NAMALWA (cell line): ENCODE measurements at regions not wholly inside any gene's neighbourhood (a gene's known extent, or its start where the extent isn't known, plus 50 kb on each side); places are given as distances from the start of the nearest gene placed in this dataset.

Experiments
- DNase-seq: peaks from one replicate; pipeline ENCODE4 v3.0.0-alpha.2; 2015; ENCODE audit warnings: low spot score

GRCh38 chr14:21988413-21988812 lies 314.8 kb upstream of the OR4E1 start:
- no peak for DNase-seq

GRCh38 chr14:21987937-21988336 lies 314.3 kb upstream of the OR4E1 start:
- DNase-seq = peak; percentile 59

- no peak for DNase-seq
Observed at GRCh38 chr14:21985081-21985480, 311.5 kb upstream of the OR4E1 start.

GRCh38 chr14:21978999-21979314 lies 305.3 kb upstream of the OR4E1 start:
- no peak for DNase-seq

GRCh38 chr14:21978184-21978998 lies 304.8 kb upstream of the OR4E1 start:
- DNase-seq = peak; percentile 79

GRCh38 chr14:21974741-21975140 lies 301.1 kb upstream of the OR4E1 start:
- no peak for DNase-seq

GRCh38 chr14:21965042-21965441 lies 291.4 kb upstream of the OR4E1 start:
- DNase-seq = peak; percentile 22

- DNase-seq = no peak
Observed at GRCh38 chr14:21964180-21964579, 290.6 kb upstream of the OR4E1 start.

GRCh38 chr14:21960636-21961035 lies 287.0 kb upstream of the OR4E1 start:
- no peak for DNase-seq

GRCh38 chr14:21941885-21942284 lies 268.3 kb upstream of the OR4E1 start:
- no peak for DNase-seq

GRCh38 chr14:21940887-21941856 lies 267.6 kb upstream of the OR4E1 start:
- DNase-seq = peak; percentile 53

GRCh38 chr14:21939836-21940235 lies 266.2 kb upstream of the OR4E1 start:
- DNase-seq = no peak

GRCh38 chr14:21937996-21938395 lies 264.4 kb upstream of the OR4E1 start:
- no peak for DNase-seq

- peak; percentile 14 for DNase-seq
Observed at GRCh38 chr14:21933681-21934080, 260.1 kb upstream of the OR4E1 start.

- DNase-seq = peak; percentile 95
Observed at GRCh38 chr14:21924479-21924878, 250.9 kb upstream of the OR4E1 start.

GRCh38 chr14:21923820-21924219 lies 250.2 kb upstream of the OR4E1 start:
- DNase-seq = peak; percentile 68

- DNase-seq = no peak
Observed at GRCh38 chr14:21921453-21921852, 247.8 kb upstream of the OR4E1 start.

GRCh38 chr14:21917699-21918436 lies 244.2 kb upstream of the OR4E1 start:
- peak; percentile 86 for DNase-seq

- DNase-seq = no peak
Observed at GRCh38 chr14:21915826-21916225, 242.2 kb upstream of the OR4E1 start.

GRCh38 chr14:21913759-21914158 lies 240.1 kb upstream of the OR4E1 start:
- peak; percentile 92 for DNase-seq

- no peak for DNase-seq
Observed at GRCh38 chr14:21912367-21912766, 238.7 kb upstream of the OR4E1 start.

- no peak for DNase-seq
Observed at GRCh38 chr14:21911877-21912276, 238.3 kb upstream of the OR4E1 start.
